BJ (cell line): ENCODE measurements at regions not wholly inside any gene's neighbourhood (a gene's known extent, or its start where the extent isn't known, plus 50 kb on each side); places are given as distances from the start of the nearest gene placed in this dataset.

Experiments used
- CTCF ChIA-PET: fragments of 350-600 bp; formaldehyde crosslinking; extraction: SDS; loops from one replicate; lab custom pipeline; 2021; ENCODE audit warnings: antibody characterized with exemption, inconsistent platforms; lab: Yijun Ruan, JAX
- POLR2A ChIA-PET: fragments of 300-600 bp; sonication (Branson Sonifier 250); formaldehyde crosslinking; extraction: SDS; loops from one replicate; lab custom pipeline; 2021; ENCODE audit warnings: antibody characterized with exemption; lab: Charles Lee
- DNase-seq: peaks from one replicate; pipeline ENCODE4 v3.0.0-alpha.2; 2011; ENCODE audit warnings: low read depth
- H3K27me3 ChIP-seq: 2 replicates; pipeline ENCODE4 v1.6.0; 2011; ENCODE audit warnings: low read length; ENCODE audit not compliant: control insufficient read depth, insufficient read depth
- H3K36me3 ChIP-seq: 2 replicates; pipeline ENCODE4 v1.5.1; 2011; ENCODE audit warnings: low read length; ENCODE audit not compliant: control insufficient read depth, insufficient read depth
- H3K4me3 ChIP-seq: 2 replicates; pipeline ENCODE4 v1.5.1; 2011; ENCODE audit warnings: low read depth, mild to moderate bottlenecking, control low read depth, low read length
- TF ChIP-seq, protein P1 (sequence below): IDR thresholded peaks from 2 replicates; pipeline ENCODE4 v1.5.1; 2011; ENCODE audit warnings: low read depth, mild to moderate bottlenecking, control low read depth, inconsistent platforms, low read length, moderate library complexity; ENCODE audit not compliant: insufficient read depth

DNA sequence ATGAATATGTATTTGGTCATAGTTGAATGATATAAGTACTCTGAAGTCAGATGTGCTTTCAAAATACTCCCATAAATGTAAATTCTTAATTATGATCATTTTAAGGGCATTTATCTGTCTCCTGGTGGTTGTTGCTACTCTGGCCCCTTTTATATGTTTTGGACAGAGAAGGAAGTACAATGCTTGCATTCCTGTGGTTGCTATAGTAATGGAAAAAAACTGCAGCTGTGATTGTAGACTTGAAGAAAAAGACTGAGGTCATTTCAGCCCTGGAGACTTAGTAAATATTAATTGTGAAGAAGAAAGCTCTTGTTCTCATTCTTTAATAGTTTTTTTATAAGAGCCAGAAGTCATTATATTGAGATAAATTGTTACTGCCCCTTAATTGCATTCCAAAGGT lies 70.2 kb upstream of the FERD3L start:
- TF ChIP-seq, protein P1, sequence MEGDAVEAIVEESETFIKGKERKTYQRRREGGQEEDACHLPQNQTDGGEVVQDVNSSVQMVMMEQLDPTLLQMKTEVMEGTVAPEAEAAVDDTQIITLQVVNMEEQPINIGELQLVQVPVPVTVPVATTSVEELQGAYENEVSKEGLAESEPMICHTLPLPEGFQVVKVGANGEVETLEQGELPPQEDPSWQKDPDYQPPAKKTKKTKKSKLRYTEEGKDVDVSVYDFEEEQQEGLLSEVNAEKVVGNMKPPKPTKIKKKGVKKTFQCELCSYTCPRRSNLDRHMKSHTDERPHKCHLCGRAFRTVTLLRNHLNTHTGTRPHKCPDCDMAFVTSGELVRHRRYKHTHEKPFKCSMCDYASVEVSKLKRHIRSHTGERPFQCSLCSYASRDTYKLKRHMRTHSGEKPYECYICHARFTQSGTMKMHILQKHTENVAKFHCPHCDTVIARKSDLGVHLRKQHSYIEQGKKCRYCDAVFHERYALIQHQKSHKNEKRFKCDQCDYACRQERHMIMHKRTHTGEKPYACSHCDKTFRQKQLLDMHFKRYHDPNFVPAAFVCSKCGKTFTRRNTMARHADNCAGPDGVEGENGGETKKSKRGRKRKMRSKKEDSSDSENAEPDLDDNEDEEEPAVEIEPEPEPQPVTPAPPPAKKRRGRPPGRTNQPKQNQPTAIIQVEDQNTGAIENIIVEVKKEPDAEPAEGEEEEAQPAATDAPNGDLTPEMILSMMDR: no peak
- Histone ChIP-seq H3K4me3 (no peak overlapping the region), H3K27me3 (no peaks in the 10 kb centered on the region), H3K36me3 (no peaks in the 10 kb centered on the region)
- CTCF ChIA-PET: interaction anchor here (0.5 to 0.9 kb wide), 2 partner anchors 21 to 94 kb away, joined by 3 to 4 read pairs; no protein-coding TSS in a partner anchor
- POLR2A ChIA-PET: interaction anchor here (1.1 kb wide), 1 partner anchor 98 kb away, joined by 4 read pairs; the partner anchor contains the start of gene TWIST1
- DNase-seq: peak; percentile 51

DNA sequence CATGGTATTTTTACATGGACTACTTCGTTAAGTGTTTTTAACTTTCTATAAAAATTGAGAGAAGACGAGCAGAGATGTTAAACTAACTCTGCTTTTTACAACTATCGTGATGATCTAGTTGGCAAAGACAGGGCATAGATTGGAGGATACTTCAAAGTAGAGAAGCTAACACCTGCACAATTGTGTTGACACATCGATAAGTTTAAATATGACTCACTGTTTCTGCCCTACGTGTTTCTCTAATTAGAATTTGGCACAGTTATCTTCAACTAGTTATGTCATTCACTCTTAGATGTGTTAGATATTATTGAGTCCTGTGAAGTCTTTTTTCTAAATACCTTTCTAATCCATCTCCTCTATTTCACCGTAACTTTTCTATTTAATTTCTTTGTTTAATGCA lies 68.5 kb upstream of the FERD3L start:
- CTCF ChIA-PET: interaction anchor here (1.2 kb wide), 1 partner anchor 47 kb away, joined by 3 read pairs; no protein-coding TSS in a partner anchor
- POLR2A ChIA-PET: no interaction called here
- Histone ChIP-seq H3K27me3 (no peaks in the 10 kb centered on the region), H3K4me3 (no peak overlapping the region), H3K36me3 (no peaks in the 10 kb centered on the region)
- TF ChIP-seq, protein P1: no peak
- DNase-seq: no peak

DNA sequence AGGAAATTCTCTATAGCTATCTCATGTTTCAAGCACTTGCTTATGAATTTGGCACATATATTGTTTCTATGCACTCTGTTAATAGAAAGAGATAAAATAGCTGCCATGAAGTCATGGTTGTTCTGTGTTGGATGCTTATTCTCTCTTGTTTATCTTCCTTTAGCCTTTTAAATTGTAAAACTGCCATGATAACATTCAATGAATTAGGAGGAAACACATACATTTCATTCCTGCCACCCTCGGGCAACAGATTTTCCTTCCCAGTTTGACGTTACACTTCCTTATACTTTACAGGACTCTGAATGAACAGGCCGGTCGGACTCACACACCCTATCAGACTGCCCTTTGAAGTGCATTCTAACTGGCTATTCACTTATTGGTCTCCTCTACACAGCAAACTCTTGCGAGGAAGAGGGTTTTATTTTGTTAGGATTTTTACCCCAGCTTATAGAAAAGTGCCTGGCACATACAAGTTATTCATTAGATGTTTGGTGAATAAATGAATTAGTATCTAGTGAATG lies 65.7 kb upstream of the FERD3L start:
- Histone ChIP-seq H3K27me3 (no peaks in the 10 kb centered on the region), H3K36me3 (no peaks in the 10 kb centered on the region), H3K4me3 (no peak overlapping the region)
- TF ChIP-seq, protein P1: no peak
- DNase-seq: no peak
- POLR2A ChIA-PET: no interaction called here
- CTCF ChIA-PET: no interaction called here

DNA sequence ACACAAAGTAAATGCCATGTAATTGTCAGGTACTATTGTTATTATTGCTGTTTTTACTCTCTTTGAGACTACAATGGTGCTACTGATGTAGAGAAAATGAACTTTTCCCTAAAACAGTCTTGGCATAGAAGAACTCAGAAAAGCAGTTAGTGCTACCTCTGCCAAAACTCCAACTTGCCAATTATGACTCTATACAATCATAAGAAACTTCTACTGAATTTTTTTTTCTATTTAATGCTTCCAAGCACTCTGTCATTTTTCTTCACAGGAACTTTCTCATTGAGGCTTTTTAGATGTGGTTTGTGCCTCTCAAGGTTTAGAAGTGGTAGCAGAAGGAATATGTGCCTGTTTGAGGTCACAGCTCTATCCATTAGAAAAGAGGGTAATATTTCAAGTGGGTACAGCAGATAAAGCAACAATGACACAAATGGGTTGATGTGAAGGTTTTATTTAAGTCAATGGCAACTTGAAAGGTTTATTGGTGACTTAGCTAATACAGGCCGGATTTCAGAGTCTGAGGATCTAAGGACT lies 64.0 kb upstream of the FERD3L start:
- Histone ChIP-seq H3K4me3 (no peak overlapping the region), H3K27me3 (no peaks in the 10 kb centered on the region), H3K36me3 (no peaks in the 10 kb centered on the region)
- ChIA-PET CTCF (no interaction called here), POLR2A (no interaction called here)
- TF ChIP-seq, protein P1: no peak
- no peak for DNase-seq

DNA sequence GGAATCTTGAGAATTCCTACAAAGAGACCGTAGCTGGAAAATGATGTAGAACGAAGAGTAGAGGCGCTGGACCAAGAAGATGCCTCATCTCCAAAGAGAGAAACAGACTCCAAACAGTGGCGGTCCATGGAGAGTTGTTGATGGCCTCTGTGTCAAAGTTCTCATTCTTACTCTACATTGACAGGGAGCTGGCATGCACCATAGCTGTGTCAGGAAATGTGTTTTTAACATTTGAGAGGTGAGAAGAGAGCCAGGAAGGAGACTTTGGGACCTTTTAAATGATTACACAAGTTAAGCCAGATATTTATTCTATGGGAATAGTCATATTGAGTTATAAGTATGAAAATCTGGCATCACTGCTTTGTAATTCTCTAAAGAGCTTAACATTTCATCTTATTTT lies 61.5 kb upstream of the FERD3L start:
- Histone ChIP-seq H3K36me3 (no peaks in the 10 kb centered on the region), H3K4me3 (no peak overlapping the region), H3K27me3 (no peaks in the 10 kb centered on the region)
- DNase-seq: no peak
- ChIA-PET POLR2A (no interaction called here), CTCF (interaction anchor here (1.0 kb wide), 1 partner anchor 113 kb away, joined by 3 read pairs; no protein-coding TSS in a partner anchor)
- TF ChIP-seq, protein P1: no peak
